Loucy (cell line): ENCODE measurements at regions not wholly inside any gene's neighbourhood (a gene's known extent, or its start where the extent isn't known, plus 50 kb on each side); places are given as distances from the start of the nearest gene placed in this dataset.

Experiments
- H2AFZ ChIP-seq: fragments of 200-600 bp; sonication (generic); 2 replicates; pipeline ENCODE4 v1.6.0; 2016; ENCODE audit warnings: antibody characterized with exemption, mild to moderate bottlenecking, low read length, moderate library complexity
- H3F3A ChIP-seq: fragments of 200-600 bp; 2 replicates; pipeline ENCODE4 v1.6.0; 2016; ENCODE audit warnings: antibody characterized with exemption, low read depth, mild to moderate bottlenecking
- H3K27me3 ChIP-seq: fragments of 200-600 bp; sonication (generic); 2 replicates; pipeline ENCODE4 v1.6.1; 2014; ENCODE audit warnings: low read length, mild to moderate bottlenecking; ENCODE audit not compliant: insufficient read depth, poor library complexity, severe bottlenecking
- H3K36me3 ChIP-seq: fragments of 200-600 bp; sonication (generic); 2 replicates; pipeline ENCODE4 v1.6.1; 2016; ENCODE audit warnings: low read length; ENCODE audit not compliant: insufficient read depth
- H3K4me1 ChIP-seq: fragments of 200-600 bp; sonication (generic); 2 replicates; pipeline ENCODE4 v1.5.1; 2014; ENCODE audit warnings: low read length, mild to moderate bottlenecking; ENCODE audit not compliant: insufficient read depth, poor library complexity, severe bottlenecking
- H3K4me2 ChIP-seq: fragments of 200-600 bp; sonication (generic); 2 replicates; pipeline ENCODE4 v1.6.0; 2014; ENCODE audit warnings: antibody characterized with exemption, low read length, low read depth, mild to moderate bottlenecking; ENCODE audit not compliant: poor library complexity, severe bottlenecking
- H3K4me3 ChIP-seq: fragments of 200-600 bp; sonication (generic); 2 replicates; pipeline ENCODE4 v1.5.1; 2014; ENCODE audit warnings: low read length, mild to moderate bottlenecking, mixed read lengths; ENCODE audit not compliant: poor library complexity, severe bottlenecking
- H3K79me2 ChIP-seq: fragments of 200-600 bp; sonication (generic); 2 replicates; pipeline ENCODE4 v1.6.1; 2014; ENCODE audit warnings: low read length; ENCODE audit not compliant: insufficient read depth
- H3K9ac ChIP-seq: fragments of 200-600 bp; sonication (generic); 2 replicates; pipeline ENCODE4 v1.6.0; 2014; ENCODE audit warnings: mild to moderate bottlenecking, low read depth, low read length, moderate library complexity; ENCODE audit not compliant: poor library complexity, severe bottlenecking
- H3K9me2 ChIP-seq: fragments of 200-600 bp; sonication (generic); replicated peaks from 2 replicates; pipeline ENCODE4 v1.6.1; 2016; ENCODE audit warnings: low read depth, low read length, mixed read lengths
- H3K9me3 ChIP-seq: fragments of 200-600 bp; sonication (generic); 2 replicates; pipeline ENCODE4 v1.6.1; 2014; ENCODE audit warnings: mild to moderate bottlenecking, antibody characterized with exemption, low read length, low read depth; ENCODE audit not compliant: insufficient read depth
- H4K20me1 ChIP-seq: fragments of 200-600 bp; sonication (generic); 2 replicates; pipeline ENCODE4 v1.6.0; 2014; ENCODE audit warnings: antibody characterized with exemption, low read length, mild to moderate bottlenecking; ENCODE audit not compliant: insufficient read depth, poor library complexity, severe bottlenecking
- EZH2phosphoT487 ChIP-seq: fragments of 200-600 bp; IDR thresholded peaks from 2 replicates; pipeline ENCODE4 v1.6.1; 2018; ENCODE audit warnings: antibody characterized with exemption, mild to moderate bottlenecking, moderate library complexity, borderline replicate concordance
- TF ChIP-seq, protein P1 (sequence below): fragments of 200-600 bp; sonication (generic); conservative IDR thresholded peaks from 2 replicates; pipeline ENCODE4 v1.5.1; 2014; ENCODE audit warnings: mild to moderate bottlenecking, antibody characterized with exemption, low read length

DNA sequence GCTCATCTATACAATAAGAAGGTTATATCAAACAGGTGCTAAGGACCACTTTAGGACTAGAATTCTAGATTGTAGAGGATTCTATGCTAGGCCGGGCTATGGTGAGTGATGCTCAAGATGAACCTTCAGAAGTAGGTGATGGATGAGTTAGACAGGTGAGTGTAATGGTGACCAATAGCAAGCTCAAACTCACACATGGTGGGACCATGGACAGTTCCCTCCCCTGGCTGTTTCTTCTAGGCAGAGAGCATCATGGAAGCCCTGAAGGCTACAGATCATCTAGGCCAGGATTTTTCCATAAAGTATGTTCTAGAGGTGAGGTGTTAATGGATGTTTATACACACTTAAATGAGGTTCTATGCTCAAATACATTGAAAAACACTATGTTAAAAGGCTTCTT is 162.2 kb upstream of the WDR11 start:
- peaks cover 30% of the 10 kb centered on the region for H3K4me1 ChIP-seq
- no peak overlapping the region for H2AFZ ChIP-seq
- H3K9me2 ChIP-seq: no peaks in the 10 kb centered on the region
- no peak overlapping the region for H3K4me2 ChIP-seq
- no peaks in the 10 kb centered on the region for H3K27me3 ChIP-seq
- H3K4me3 ChIP-seq: no peak overlapping the region
- 0 out of 2 replicates have a peak, but pooled peaks cover 2% of the 10 kb centered on the region for H3F3A ChIP-seq
- no peaks in the 10 kb centered on the region for H4K20me1 ChIP-seq
- no peaks in the 10 kb centered on the region for H3K36me3 ChIP-seq
- no peaks in the 10 kb centered on the region for H3K9me3 ChIP-seq
- H3K9ac ChIP-seq: no peak overlapping the region
- no peaks in the 10 kb centered on the region for H3K79me2 ChIP-seq
- no peak for TF ChIP-seq EZH2phosphoT487
- TF ChIP-seq, protein P1, sequence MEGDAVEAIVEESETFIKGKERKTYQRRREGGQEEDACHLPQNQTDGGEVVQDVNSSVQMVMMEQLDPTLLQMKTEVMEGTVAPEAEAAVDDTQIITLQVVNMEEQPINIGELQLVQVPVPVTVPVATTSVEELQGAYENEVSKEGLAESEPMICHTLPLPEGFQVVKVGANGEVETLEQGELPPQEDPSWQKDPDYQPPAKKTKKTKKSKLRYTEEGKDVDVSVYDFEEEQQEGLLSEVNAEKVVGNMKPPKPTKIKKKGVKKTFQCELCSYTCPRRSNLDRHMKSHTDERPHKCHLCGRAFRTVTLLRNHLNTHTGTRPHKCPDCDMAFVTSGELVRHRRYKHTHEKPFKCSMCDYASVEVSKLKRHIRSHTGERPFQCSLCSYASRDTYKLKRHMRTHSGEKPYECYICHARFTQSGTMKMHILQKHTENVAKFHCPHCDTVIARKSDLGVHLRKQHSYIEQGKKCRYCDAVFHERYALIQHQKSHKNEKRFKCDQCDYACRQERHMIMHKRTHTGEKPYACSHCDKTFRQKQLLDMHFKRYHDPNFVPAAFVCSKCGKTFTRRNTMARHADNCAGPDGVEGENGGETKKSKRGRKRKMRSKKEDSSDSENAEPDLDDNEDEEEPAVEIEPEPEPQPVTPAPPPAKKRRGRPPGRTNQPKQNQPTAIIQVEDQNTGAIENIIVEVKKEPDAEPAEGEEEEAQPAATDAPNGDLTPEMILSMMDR: no peak

DNA sequence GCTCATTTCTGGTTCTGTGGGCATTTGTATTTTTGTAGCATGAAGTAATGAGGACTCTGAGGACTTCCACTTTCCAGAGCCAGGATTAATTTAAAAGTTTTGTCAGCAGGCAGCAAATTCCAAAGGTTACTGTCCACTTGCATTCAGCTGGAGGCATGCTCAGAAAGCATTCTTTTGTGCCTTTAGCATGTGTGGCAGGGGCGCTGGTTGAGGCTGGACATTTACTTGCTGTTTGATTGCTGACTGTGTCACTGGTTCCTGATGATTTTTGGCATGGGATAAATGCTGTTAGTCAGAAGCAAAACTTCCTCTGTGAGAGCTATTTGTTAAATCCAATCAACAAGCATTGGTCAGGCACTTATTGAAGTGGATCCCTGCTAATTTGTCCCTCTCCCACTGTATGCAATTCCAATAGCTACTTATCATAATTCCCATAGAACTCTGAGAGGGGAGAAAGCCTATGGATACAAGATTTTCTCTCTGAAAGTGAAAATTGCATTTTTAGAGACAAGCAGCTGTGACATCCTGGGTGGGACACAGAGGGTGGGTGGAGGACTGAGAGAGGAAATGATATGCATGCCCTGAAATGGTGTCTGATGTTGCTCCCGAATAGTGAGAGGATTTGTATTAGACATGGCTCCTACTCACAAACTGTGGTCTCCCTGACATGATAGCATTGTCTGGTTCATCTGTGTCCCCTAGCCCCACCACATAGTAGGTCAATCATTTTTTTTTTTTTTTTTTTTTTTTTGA is 161.2 kb upstream of the WDR11 start:
- H3K9me2 ChIP-seq: no peaks in the 10 kb centered on the region
- H3K79me2 ChIP-seq: no peaks in the 10 kb centered on the region
- H4K20me1 ChIP-seq: no peaks in the 10 kb centered on the region
- peaks cover 23% of the 10 kb centered on the region for H3K4me1 ChIP-seq
- no peaks in the 10 kb centered on the region; the same call in 1 of the 2 replicates for H3K9me3 ChIP-seq
- no peak overlapping the region for H3K9ac ChIP-seq
- no peaks in the 10 kb centered on the region for H3K36me3 ChIP-seq
- no peaks in the 10 kb centered on the region for H3K27me3 ChIP-seq
- H3K4me2 ChIP-seq: no peak overlapping the region
- no peak overlapping the region for H2AFZ ChIP-seq
- TF ChIP-seq EZH2phosphoT487: no peak
- TF ChIP-seq, protein P1: no peak
- H3F3A ChIP-seq: no peaks in the 10 kb centered on the region
- no peak overlapping the region for H3K4me3 ChIP-seq

DNA sequence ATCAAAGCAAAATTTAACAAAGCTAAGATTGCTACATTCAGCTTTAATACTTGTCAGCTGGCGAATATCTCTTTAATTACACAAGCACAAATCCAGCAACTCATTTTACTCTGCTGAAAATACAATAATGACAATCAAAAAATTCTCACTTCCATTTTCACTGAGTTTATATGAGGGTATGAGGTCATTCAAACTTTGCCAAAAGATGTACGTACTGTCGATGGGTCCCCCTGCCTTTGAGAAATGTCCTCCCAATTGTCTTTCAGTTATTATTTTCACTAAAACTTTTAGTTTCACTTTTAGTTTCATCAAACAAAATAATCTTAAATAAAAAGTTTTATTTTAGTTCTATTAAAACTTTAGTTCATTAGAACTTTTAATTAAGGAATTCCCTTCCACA is 159.5 kb upstream of the WDR11 start:
- Histone ChIP-seq H3K9me3 (no peaks in the 10 kb centered on the region; the same call in 1 of the 2 replicates), H3K36me3 (no peaks in the 10 kb centered on the region), H3K4me3 (no peak overlapping the region), H3K27me3 (no peaks in the 10 kb centered on the region), H3F3A (no peaks in the 10 kb centered on the region), H3K79me2 (no peaks in the 10 kb centered on the region), H3K4me2 (peak overlapping the region; percentile 37), H3K9me2 (no peaks in the 10 kb centered on the region), H3K4me1 (peaks cover 10% of the 10 kb centered on the region), H4K20me1 (no peaks in the 10 kb centered on the region), H2AFZ (no peak overlapping the region; the same call in 1 of the 2 replicates), H3K9ac (no peak overlapping the region)
- TF ChIP-seq, protein P1: no peak
- no peak for TF ChIP-seq EZH2phosphoT487
